Fibroblast of mammary gland (primary cell): ENCODE measurements at regions not wholly inside any gene's neighbourhood (a gene's known extent, or its start where the extent isn't known, plus 50 kb on each side); places are given as distances from the start of the nearest gene placed in this dataset.
"Not testable (repeated sequence)": the region's sequence is repeated elsewhere in the genome, so short reads cannot be mapped to it uniquely, and the experiment has no call there.

Experiments
- DNase-seq: peaks from one replicate; pipeline ENCODE4 v3.0.0-alpha.2; 2010; ENCODE audit warnings: low read depth
- H3K4me3 ChIP-seq: 2 replicates; pipeline ENCODE4 v1.5.1; 2011; ENCODE audit warnings: low read depth, mild to moderate bottlenecking, low read length, moderate library complexity; ENCODE audit not compliant: control insufficient read depth
- CTCF ChIP-seq: conservative IDR thresholded peaks from 2 replicates; pipeline ENCODE4 v1.5.1; 2011; ENCODE audit warnings: low read depth, low read length, inconsistent platforms; ENCODE audit not compliant: control insufficient read depth, insufficient read depth

- no peak overlapping the region for H3K4me3 ChIP-seq
- no peak for DNase-seq
- no peak for TF ChIP-seq CTCF
Measured at GRCh38 chr12:114547636-114548035, 136.3 kb downstream of the TBX3 start.

GRCh38 chr12:114530417-114530816, 124.5 kb upstream of the TBX5 start:
- no peak for TF ChIP-seq CTCF
- no peak overlapping the region for H3K4me3 ChIP-seq
- DNase-seq, result no peak

- no peak for TF ChIP-seq CTCF
- no peak for DNase-seq
- H3K4me3 ChIP-seq, result no peak overlapping the region
Measured at GRCh38 chr12:114529966-114530365, 124.0 kb upstream of the TBX5 start.

- TF ChIP-seq CTCF, result no peak
- DNase-seq, result no peak
- no peak overlapping the region for H3K4me3 ChIP-seq
Measured at GRCh38 chr12:114528766-114529165, 122.8 kb upstream of the TBX5 start.

- DNase-seq, H3K4me3 ChIP-seq: not testable (repeated sequence)
Measured at GRCh38 chr12:114521160-114521559, 115.2 kb upstream of the TBX5 start.

GRCh38 chr12:114512351-114512750, 106.4 kb upstream of the TBX5 start:
- TF ChIP-seq CTCF, result no peak
- no peak for DNase-seq
- H3K4me3 ChIP-seq, result no peak overlapping the region

- no peak overlapping the region for H3K4me3 ChIP-seq
- TF ChIP-seq CTCF, result peak; percentile 76
- peak; percentile 78 for DNase-seq
Measured at GRCh38 chr12:114508529-114509129, 102.7 kb upstream of the TBX5 start.
